ENCODE measurements at regions not wholly inside any gene's neighbourhood (a gene's known extent, or its start where the extent isn't known, plus 50 kb on each side); places are given as distances from the start of the nearest gene placed in this dataset.

DNA sequence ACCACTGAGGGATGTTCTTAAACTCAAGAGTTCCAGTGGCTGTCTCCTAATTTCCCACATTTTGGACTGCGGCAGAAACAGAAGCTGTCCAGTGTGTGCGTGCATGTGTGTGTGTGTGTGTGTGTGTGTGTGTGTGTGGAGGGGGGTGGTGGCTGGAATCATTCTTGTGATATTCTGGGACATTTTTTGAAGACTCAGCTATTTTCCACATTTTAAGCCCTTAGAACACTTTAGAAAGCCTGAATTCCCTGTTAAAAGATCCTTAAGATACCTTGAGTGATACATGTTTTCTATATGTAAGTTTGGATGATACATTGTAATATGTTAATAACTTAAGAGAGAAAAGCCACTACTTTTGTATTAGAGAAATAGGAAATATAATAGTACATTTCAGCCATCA, 636.4 kb downstream of the PLPP3 start:
- H3K4me3 Mint-ChIP-seq, result no peak overlapping the region
- H3K36me3 Mint-ChIP-seq, result no peaks in the 10 kb centered on the region
- no peak for ATAC-seq
- H3K27me3 Mint-ChIP-seq, result peaks cover 20% of the 10 kb centered on the region
- no peak overlapping the region for H3K27ac Mint-ChIP-seq
- no peaks in the 10 kb centered on the region for H3K9me3 Mint-ChIP-seq
- no peaks in the 10 kb centered on the region for H3K4me1 Mint-ChIP-seq

DNA sequence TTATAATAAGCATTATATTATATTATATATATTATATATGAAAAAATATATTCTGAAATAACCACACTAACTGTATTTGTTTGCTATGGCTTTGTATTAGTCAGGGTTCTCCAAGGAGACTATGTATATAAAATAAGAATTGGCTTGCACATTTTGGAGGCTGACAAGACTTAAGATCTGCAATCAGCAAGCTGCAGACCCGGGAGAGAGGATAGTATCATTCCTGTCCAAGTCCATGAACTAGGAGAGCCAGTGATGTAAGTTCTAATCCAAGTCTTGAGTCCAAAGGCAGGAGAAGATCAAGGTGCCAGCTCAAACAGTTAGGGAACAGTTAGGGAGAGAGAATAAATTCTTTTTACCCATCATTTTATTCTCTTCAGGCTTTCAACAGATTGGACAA, 639.5 kb downstream of the PLPP3 start:
- H3K4me1 Mint-ChIP-seq, result no peaks in the 10 kb centered on the region
- H3K27me3 Mint-ChIP-seq, result peaks cover 10% of the 10 kb centered on the region
- H3K27ac Mint-ChIP-seq, result no peak overlapping the region
- no peaks in the 10 kb centered on the region for H3K36me3 Mint-ChIP-seq
- ATAC-seq, result no peak
- H3K4me3 Mint-ChIP-seq, result no peak overlapping the region
- H3K9me3 Mint-ChIP-seq, result peaks cover 6% of the 10 kb centered on the region

DNA sequence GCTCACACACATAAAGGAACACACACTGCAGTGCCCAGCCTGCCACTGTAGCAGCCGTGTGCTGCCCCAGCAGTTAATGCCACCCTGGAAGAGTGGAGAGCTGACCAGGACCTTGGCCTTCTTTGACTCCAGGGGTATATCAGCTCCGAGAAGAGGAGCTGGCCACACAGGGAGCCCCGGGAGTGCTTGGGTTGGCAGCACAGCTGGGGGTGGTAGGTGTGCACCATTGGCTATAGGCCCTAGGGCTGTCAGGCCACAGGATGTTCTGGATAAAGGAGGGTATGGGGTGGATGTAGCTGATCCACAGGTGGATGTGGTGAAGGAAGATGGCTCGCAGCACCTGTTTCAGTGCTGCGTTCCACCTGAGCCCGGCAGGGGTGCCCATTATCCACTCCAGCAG, 640.5 kb downstream of the PLPP3 start:
- H3K27me3 Mint-ChIP-seq, result peaks cover 5% of the 10 kb centered on the region
- no peaks in the 10 kb centered on the region for H3K4me1 Mint-ChIP-seq
- no peaks in the 10 kb centered on the region for H3K36me3 Mint-ChIP-seq
- peak; percentile 41 for ATAC-seq
- H3K9me3 Mint-ChIP-seq, result peaks cover 10% of the 10 kb centered on the region
- H3K27ac Mint-ChIP-seq, result no peak overlapping the region
- H3K4me3 Mint-ChIP-seq, result no peak overlapping the region

DNA sequence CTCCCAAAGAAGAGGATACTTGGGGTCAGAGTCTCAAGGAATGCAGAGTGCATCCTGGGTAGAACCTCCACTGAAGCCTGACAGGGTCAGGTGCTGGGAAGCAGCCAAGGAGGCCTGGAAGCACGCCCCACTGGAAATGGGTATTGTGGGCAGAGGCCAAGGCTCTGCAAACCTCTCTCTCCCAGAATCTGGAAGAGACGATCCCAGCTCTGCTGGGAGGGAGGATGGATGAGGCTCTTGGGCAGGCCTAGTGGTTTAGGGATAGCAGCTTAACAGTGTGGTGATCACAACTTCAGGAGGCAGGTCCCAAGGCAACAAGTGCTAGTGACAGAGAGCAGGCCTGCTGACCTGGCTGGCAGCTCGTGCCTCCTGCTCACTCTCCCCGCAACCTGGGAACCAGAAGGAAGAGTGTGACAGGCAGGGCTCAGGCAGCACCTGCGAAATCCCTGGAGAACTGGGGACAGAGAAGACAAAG, 641.0 kb downstream of the PLPP3 start:
- no peaks in the 10 kb centered on the region for H3K36me3 Mint-ChIP-seq
- peak; percentile 34 for ATAC-seq
- peaks cover under 1% of the 10 kb centered on the region for H3K27me3 Mint-ChIP-seq
- H3K4me3 Mint-ChIP-seq, result no peak overlapping the region
- H3K4me1 Mint-ChIP-seq, result no peaks in the 10 kb centered on the region
- no peak overlapping the region for H3K27ac Mint-ChIP-seq
- peaks cover 10% of the 10 kb centered on the region for H3K9me3 Mint-ChIP-seq

DNA sequence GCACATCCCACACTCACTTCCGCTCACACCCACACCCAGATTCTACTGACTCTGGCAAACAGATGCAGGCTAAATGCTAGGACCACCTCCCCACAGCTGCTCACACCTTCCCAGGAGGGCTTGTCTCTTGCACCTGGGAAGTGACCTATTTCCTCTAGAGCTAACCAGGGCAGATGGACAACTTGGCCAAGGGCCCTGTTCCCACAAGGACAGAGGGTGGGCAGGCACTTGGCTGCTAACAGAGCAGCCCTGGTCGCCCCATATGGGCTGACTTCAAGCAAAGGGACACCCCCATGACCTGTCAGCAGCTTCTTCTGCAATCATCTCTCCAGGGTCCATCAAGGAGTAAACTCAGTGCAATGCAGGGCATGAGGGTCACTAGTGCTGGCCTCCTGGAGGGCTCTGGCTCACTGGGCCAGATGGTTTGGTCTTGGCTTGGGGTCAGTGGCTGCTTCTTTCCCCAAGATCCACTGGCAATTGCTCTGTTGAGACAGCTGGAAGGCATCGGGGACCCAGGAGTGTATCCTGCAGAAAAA, 641.5 kb downstream of the PLPP3 start:
- Mint-ChIP-seq H3K36me3 (no peaks in the 10 kb centered on the region), H3K27me3 (no peaks in the 10 kb centered on the region), H3K4me1 (no peaks in the 10 kb centered on the region), H3K4me3 (no peak overlapping the region), H3K9me3 (peaks cover 10% of the 10 kb centered on the region), H3K27ac (no peak overlapping the region)
- peak; percentile 24 for ATAC-seq

DNA sequence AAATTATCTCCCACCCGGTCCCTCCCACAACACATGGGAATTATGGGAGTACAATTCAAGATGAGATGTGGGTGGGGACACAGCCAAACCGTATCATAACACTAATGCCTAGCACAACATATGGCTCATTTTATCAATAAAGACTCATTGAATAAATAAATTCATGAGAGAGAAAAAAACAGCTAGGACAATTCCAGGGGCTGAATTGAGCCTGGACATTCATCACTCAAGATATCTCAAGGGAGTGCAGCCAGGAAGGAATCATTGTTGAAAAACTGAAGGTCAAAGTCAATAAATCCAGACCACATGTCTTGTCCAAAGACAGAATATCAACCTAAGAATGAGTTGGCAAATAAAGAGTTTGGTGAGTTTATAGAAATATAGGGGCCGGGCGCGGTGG, 644.1 kb downstream of the PLPP3 start:
- Mint-ChIP-seq H3K36me3 (no peaks in the 10 kb centered on the region), H3K27me3 (no peaks in the 10 kb centered on the region), H3K4me3 (no peak overlapping the region), H3K9me3 (peaks cover 10% of the 10 kb centered on the region), H3K4me1 (no peaks in the 10 kb centered on the region), H3K27ac (no peak overlapping the region)
- no peak for ATAC-seq

DNA sequence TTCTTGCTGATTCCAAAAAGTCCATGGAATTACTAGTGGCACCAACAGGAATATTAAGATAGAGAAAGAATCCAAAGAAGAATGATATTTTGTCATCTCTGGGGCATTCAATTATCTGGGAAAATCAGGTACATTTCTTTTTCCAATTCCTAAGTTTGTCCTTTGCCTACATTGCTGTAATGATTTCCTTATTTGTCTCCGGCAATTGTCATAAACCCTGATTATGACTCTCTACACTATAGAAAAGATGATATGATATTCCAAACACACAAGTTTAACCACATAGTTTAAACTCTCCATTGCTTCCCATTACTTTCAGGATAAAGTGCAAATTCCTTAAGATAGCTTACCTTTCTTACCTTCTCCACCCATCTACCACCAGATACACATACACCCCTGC, 647.0 kb downstream of the PLPP3 start:
- ATAC-seq, result no peak
- Mint-ChIP-seq H3K27ac (no peak overlapping the region), H3K27me3 (no peaks in the 10 kb centered on the region), H3K9me3 (peaks cover 10% of the 10 kb centered on the region), H3K4me3 (no peak overlapping the region), H3K36me3 (no peaks in the 10 kb centered on the region), H3K4me1 (no peaks in the 10 kb centered on the region)

DNA sequence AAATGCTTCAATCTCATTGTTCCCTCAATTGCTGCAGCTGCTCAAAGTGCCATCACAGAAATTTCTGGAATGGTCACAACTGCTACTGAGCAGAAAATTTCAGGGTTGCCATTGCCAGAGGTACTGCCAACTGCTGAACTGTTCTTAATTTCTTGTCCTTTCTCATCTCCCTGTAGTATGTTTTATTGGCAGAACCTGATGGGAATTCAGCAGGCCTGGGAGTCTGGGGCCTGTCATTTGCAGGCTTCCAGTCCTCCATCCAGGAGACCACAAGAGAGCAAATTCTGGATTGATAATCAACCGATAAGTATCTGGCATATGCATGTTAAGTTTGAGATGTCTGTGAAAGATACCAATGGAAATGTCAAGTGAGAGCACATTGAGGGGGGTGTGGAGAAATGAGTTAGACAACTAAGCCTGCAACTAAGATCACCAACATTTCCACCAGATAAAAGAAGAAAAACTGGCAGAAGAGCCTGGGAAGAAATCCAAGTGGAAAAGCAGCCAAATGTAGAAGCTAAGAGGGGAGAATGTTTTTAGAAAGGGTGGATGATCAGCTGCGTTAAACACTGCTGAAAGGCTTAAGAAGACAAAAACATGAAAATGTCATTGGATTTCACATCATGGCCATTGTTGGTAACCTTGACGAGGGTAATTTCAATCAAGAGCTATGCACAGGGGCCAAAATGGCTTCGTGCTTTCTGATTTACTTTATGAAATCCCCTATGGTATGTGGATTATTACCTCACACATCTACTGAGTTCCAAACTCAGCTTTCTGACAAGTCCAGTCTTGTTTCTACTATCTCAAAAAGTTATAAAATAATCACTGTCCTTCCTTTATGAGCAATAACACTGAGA, 648.1 kb downstream of the PLPP3 start:
- no peaks in the 10 kb centered on the region for H3K4me1 Mint-ChIP-seq
- H3K36me3 Mint-ChIP-seq, result no peaks in the 10 kb centered on the region
- no peak for ATAC-seq
- H3K27ac Mint-ChIP-seq, result no peak overlapping the region
- peaks cover 8% of the 10 kb centered on the region for H3K27me3 Mint-ChIP-seq
- H3K9me3 Mint-ChIP-seq, result peaks cover 8% of the 10 kb centered on the region
- no peak overlapping the region for H3K4me3 Mint-ChIP-seq

DNA sequence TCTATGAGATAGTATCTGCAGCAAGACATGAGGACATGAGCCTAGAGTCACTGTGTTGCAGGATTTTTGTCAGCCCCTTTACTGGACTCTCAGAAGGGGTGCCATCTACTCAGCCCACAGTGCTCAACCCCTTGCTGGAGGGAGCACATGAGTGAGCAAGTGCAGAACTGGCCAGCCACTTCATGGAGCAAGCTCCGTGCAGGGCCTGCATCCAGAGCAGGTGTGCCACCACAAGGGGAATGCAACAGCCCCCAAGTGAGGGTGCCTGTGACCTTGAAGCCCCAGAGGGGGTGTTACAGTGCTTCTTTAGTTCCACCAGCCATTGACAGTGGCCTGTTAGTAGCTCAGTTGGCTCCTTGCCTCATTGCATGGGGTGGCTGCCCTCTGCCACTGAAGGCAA, 649.7 kb downstream of the PLPP3 start:
- H3K4me3 Mint-ChIP-seq, result no peak overlapping the region
- no peaks in the 10 kb centered on the region for H3K36me3 Mint-ChIP-seq
- no peak for ATAC-seq
- no peak overlapping the region for H3K27ac Mint-ChIP-seq
- H3K9me3 Mint-ChIP-seq, result peaks cover 2% of the 10 kb centered on the region
- peaks cover 8% of the 10 kb centered on the region for H3K27me3 Mint-ChIP-seq
- H3K4me1 Mint-ChIP-seq, result no peaks in the 10 kb centered on the region

DNA sequence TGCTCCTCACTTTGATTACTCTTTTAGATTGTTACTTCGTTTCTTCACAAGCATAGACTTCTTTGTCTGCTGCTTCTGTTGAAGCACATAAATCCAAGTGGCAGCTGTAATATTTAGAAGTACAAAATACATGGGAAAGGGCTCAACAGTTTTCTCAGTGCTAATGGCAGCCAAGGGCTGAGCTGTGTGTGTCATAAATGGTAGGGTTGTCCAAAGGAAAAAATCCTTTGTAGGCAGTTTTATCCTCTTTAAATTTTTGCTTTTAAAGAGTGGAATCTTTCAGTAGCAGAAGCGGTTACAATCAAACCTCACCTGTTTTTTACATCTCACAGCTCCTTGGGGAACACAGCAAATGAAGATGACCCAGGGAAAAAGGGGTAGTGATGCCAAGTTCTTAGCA, 650.8 kb downstream of the PLPP3 start:
- no peak overlapping the region for H3K27ac Mint-ChIP-seq
- ATAC-seq, result no peak
- H3K4me1 Mint-ChIP-seq, result no peaks in the 10 kb centered on the region
- peaks cover 8% of the 10 kb centered on the region for H3K27me3 Mint-ChIP-seq
- H3K36me3 Mint-ChIP-seq, result no peaks in the 10 kb centered on the region
- H3K4me3 Mint-ChIP-seq, result no peak overlapping the region
- H3K9me3 Mint-ChIP-seq, result no peaks in the 10 kb centered on the region

DNA sequence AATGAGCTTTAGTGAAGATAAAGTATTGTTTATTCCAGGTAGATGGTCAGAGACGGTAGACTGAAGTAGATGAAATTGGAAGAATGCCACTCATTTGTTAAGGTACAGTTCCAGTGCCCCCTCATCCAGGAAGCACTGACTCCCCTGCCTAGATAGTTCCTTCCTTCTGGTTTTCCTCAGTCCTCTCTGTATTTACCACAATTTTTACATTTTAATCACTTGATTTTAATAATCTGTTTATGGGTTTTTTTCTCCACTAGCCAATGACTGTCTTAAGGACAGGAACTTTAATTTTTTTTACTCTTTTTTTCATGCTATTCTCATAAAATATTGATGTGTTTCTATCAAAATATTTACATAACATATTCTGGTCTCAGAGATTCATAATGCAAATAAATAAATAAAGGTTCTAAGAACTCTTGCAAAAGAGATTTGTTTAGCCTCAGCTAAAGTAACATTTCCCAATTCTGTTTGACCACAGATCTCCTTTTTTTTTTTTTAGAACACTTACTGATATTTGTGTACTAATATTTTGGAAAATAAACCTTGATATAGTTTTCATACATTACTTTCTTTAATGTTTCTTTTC, 651.6 kb downstream of the PLPP3 start:
- Mint-ChIP-seq H3K27me3 (peaks cover 8% of the 10 kb centered on the region), H3K4me3 (no peak overlapping the region), H3K4me1 (no peaks in the 10 kb centered on the region), H3K9me3 (no peaks in the 10 kb centered on the region), H3K27ac (no peak overlapping the region), H3K36me3 (no peaks in the 10 kb centered on the region)
- no peak for ATAC-seq

DNA sequence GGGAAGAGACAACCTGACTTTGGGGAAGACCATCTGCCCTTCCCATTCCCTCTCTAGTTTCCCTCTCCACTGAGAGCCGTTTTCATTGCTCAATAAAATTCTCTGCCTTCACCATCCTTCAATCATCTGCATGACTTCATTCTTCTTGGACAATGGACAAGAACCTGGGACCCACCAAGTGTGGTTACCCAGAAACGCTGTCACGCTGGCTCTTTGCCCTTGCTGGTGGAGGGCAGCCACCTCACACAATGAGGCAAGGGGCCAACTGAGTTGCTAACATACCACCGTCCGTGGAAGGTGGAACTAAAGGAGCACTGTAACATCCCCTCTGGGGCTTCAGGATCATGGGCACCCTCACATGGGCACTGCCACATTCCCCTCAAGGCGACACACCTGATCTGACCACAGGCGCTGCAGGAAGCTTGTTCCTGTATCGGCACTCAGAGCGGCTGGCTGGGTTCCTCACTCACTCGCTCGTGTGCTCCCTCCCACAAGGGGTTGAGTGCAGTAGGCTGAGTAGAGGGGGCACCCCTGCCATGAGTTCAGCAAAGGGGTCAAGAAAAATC, 652.4 kb downstream of the PLPP3 start:
- Mint-ChIP-seq H3K9me3 (no peaks in the 10 kb centered on the region), H3K27ac (no peak overlapping the region), H3K27me3 (peaks cover 8% of the 10 kb centered on the region), H3K4me3 (no peak overlapping the region), H3K36me3 (no peaks in the 10 kb centered on the region), H3K4me1 (no peaks in the 10 kb centered on the region)
- peak; percentile 34 for ATAC-seq

DNA sequence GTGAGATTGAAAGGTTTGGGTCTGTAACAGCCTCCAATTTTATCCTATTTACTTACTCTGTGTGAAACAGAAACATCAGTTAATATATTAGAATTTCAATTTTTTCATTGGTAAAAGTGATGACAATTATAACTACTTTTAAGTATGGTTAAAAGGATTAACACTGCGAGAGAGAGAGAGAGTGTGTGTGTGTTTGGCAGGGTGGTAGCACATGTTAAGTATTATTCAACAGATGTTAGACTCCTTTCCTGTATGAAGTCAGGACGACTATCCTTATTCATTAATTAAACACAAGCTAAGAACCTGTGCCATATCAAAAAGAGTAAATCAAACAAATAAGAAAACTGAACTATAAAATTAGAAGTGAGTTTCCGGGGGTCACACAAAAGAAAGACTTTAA, 662.5 kb downstream of the PLPP3 start:
- Mint-ChIP-seq H3K9me3 (no peaks in the 10 kb centered on the region), H3K27ac (no peak overlapping the region), H3K36me3 (no peaks in the 10 kb centered on the region), H3K4me1 (no peaks in the 10 kb centered on the region), H3K4me3 (no peak overlapping the region), H3K27me3 (peaks cover 14% of the 10 kb centered on the region)
- ATAC-seq, result no peak

DNA sequence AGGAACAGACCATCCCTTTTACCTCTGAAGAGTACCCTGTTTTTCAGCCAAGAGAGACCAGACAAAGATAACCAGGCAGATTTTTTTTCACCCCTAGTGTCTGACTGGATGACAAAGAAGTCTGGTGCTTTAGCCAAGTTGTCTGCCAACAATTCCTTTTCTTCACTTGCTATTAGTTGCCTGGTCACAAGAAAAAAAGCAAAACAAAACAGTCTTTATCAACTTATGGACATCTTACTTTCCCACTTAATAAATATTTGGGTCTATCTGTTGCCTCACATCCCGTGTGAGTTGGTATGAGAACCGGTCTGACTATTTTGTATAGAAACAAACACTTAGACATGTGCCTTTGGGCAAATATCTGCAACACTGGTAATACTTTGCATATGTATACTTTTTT, 662.9 kb downstream of the PLPP3 start:
- no peaks in the 10 kb centered on the region for H3K36me3 Mint-ChIP-seq
- no peaks in the 10 kb centered on the region for H3K9me3 Mint-ChIP-seq
- ATAC-seq, result no peak
- H3K4me1 Mint-ChIP-seq, result no peaks in the 10 kb centered on the region
- peaks cover 13% of the 10 kb centered on the region for H3K27me3 Mint-ChIP-seq
- no peak overlapping the region for H3K4me3 Mint-ChIP-seq
- H3K27ac Mint-ChIP-seq, result no peak overlapping the region

DNA sequence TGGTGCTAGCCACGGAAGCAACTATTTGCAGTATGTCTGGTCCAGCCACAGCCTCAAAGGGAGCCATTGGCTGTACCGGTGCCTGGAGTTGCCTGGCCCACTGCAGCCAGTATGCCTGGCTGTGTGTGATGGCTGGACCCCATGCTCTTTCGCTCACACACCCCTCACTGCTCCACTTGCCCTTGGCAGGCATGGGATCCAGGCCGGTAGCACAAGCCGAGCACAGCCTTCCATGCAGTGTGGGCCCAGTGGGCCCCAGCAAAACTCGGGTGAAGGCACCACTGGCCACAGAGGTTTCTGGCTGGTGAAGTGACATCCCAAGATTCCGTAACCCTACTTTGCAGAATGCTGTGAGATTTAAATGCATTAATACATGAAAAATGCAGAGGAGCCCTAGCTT, 665.8 kb downstream of the PLPP3 start:
- Mint-ChIP-seq H3K4me3 (no peak overlapping the region), H3K36me3 (no peaks in the 10 kb centered on the region)

DNA sequence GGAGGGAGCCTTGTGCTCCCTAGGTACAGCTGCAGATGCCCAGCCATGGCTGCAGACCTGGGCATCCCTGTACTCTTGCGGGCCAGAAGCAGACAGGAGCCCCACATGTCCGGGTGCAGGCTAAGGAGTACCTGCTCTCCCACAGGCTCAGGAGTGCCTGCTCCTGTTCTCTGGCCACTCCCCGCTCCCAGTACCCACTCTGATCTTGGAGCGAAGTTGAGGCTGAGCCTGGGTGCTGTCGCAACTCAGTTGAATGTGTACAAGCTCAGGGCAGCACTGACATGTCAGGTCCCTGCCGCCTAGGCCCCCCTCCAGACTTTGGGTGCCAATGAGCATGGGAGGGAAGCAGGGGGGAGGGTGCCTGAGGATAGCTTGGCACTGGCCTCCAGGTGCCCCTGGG, 666.9 kb downstream of the PLPP3 start:
- no peak overlapping the region for H3K4me3 Mint-ChIP-seq
- peaks cover 5% of the 10 kb centered on the region for H3K27me3 Mint-ChIP-seq
- no peak for ATAC-seq
- H3K9me3 Mint-ChIP-seq, result no peaks in the 10 kb centered on the region
- no peak overlapping the region for H3K27ac Mint-ChIP-seq
- H3K4me1 Mint-ChIP-seq, result no peaks in the 10 kb centered on the region
- no peaks in the 10 kb centered on the region for H3K36me3 Mint-ChIP-seq

More for the DNA sequence above, 665.8 kb downstream of the PLPP3 start:
- no peak overlapping the region for H3K27ac Mint-ChIP-seq
- ATAC-seq, result no peak
- peaks cover 5% of the 10 kb centered on the region for H3K27me3 Mint-ChIP-seq
- no peaks in the 10 kb centered on the region for H3K4me1 Mint-ChIP-seq
- no peaks in the 10 kb centered on the region for H3K9me3 Mint-ChIP-seq
